HepG2 (cell line): ENCODE measurements at regions not wholly inside any gene's neighbourhood (a gene's known extent, or its start where the extent isn't known, plus 50 kb on each side); places are given as distances from the start of the nearest gene placed in this dataset.

Experiments used
- CTCF ChIP-seq: sonication (generic); formaldehyde crosslinking; IDR thresholded peaks from 2 replicates; pipeline ENCODE4 v1.5.0; 2020; ENCODE audit warnings: mild to moderate bottlenecking, missing genetic modification reagents, moderate library complexity
- DMTF1 ChIP-seq: sonication (generic); formaldehyde crosslinking; IDR thresholded peaks from 2 replicates; pipeline ENCODE4 v1.4.0; 2020; ENCODE audit warnings: mild to moderate bottlenecking, missing genetic modification reagents
- ETV6 ChIP-seq: sonication (generic); formaldehyde crosslinking; conservative IDR thresholded peaks from 2 replicates; pipeline ENCODE4 v1.4.0; 2020; ENCODE audit warnings: missing genetic modification reagents
- EZH2 ChIP-seq: conservative IDR thresholded peaks from 2 replicates; pipeline ENCODE4 v1.6.1; 2012; ENCODE audit warnings: mild to moderate bottlenecking, low read depth, low read length, moderate library complexity
- TCF7 ChIP-seq: sonication (generic); IDR thresholded peaks from 2 replicates; pipeline ENCODE4 v1.6.1; 2016; ENCODE audit warnings: antibody characterized with exemption, low read depth
- ZBTB49 ChIP-seq: sonication (generic); formaldehyde crosslinking; IDR thresholded peaks from 2 replicates; pipeline ENCODE4 v1.4.0; 2020; ENCODE audit warnings: missing genetic modification reagents, borderline replicate concordance
- ZGPAT ChIP-seq: IDR thresholded peaks from 2 replicates; pipeline ENCODE4 v1.6.1; 2016; ENCODE audit warnings: mild to moderate bottlenecking
- ZNF253 ChIP-seq: sonication (generic); formaldehyde crosslinking; IDR thresholded peaks from 2 replicates; pipeline ENCODE4 v1.8.0; 2022; ENCODE audit warnings: mild to moderate bottlenecking, missing genetic modification reagents, borderline replicate concordance
- ZNF329 ChIP-seq: sonication (generic); formaldehyde crosslinking; IDR thresholded peaks from 2 replicates; pipeline ENCODE4 v1.9.0; 2021; ENCODE audit warnings: low read depth, mild to moderate bottlenecking, missing genetic modification reagents
- ZNF563 ChIP-seq: sonication (generic); formaldehyde crosslinking; IDR thresholded peaks from 2 replicates; pipeline ENCODE4 v1.8.0; 2022; ENCODE audit warnings: mild to moderate bottlenecking, moderate library complexity, missing genetic modification reagents

GRCh38 chr2:145906354-145906753 is 1386.4 kb upstream of the ZEB2 start:
- no peak for TF ChIP-seq ZGPAT (CRISPR knock-in tag)
- TF ChIP-seq ZNF563 (CRISPR knock-in tag) = no peak
- no peak for TF ChIP-seq DMTF1
- no peak for TF ChIP-seq CTCF (CRISPR knock-in tag)
- no peak for TF ChIP-seq ZNF253 (CRISPR knock-in tag)
- no peak for TF ChIP-seq ZNF329
- TF ChIP-seq ETV6 (CRISPR knock-in tag) = no peak
- no peak for TF ChIP-seq EZH2
- TF ChIP-seq TCF7 = no peak
- TF ChIP-seq ZBTB49 (CRISPR knock-in tag) = no peak
